Uterus (tissue), 2 donors: ENCODE measurements at regions not wholly inside any gene's neighbourhood (a gene's known extent, or its start where the extent isn't known, plus 50 kb on each side); places are given as distances from the start of the nearest gene placed in this dataset.

Source experiments
- POLR2A ChIP-seq, 2 donors: fragments of 450-650 bp; IDR thresholded peaks; one replicate each; pipeline ENCODE4 v1.6.1; 2016; ENCODE audit warnings: antibody characterized with exemption in 2 of 2, mild to moderate bottlenecking in 1 of 2, moderate library complexity in 1 of 2
- TF ChIP-seq, protein P1 (sequence below), 4 experiments: fragments of 200-600 bp in 2 of 4; fragments of 450-650 bp in 2 of 4; sonication (generic) in 2 of 4; IDR thresholded peaks; one replicate each; pipeline ENCODE4 v1.5.1; 2016 to 2019; ENCODE audit warnings: antibody characterized with exemption in 4 of 4, mild to moderate bottlenecking in 2 of 4, moderate library complexity in 1 of 4

DNA sequence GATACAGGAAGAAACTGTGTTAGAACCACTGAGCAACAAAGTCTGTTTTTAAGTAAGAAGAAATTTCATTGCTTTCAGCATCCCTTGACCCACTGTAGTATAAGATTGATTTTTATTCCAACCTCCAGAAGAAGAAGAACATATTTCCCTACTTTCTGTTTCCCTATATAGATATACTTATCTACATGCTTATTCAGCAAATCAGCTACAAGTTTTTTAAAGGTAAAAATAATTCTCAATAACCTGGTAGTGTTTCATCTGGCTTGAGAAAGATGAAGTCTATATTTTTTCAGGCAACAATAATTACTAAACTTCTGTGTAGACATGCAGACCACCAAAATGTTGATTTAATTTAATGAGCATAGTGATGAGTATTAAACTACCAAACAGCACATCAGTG lies 201.0 kb downstream of the OSTF1 start:
- TF ChIP-seq, protein P1, sequence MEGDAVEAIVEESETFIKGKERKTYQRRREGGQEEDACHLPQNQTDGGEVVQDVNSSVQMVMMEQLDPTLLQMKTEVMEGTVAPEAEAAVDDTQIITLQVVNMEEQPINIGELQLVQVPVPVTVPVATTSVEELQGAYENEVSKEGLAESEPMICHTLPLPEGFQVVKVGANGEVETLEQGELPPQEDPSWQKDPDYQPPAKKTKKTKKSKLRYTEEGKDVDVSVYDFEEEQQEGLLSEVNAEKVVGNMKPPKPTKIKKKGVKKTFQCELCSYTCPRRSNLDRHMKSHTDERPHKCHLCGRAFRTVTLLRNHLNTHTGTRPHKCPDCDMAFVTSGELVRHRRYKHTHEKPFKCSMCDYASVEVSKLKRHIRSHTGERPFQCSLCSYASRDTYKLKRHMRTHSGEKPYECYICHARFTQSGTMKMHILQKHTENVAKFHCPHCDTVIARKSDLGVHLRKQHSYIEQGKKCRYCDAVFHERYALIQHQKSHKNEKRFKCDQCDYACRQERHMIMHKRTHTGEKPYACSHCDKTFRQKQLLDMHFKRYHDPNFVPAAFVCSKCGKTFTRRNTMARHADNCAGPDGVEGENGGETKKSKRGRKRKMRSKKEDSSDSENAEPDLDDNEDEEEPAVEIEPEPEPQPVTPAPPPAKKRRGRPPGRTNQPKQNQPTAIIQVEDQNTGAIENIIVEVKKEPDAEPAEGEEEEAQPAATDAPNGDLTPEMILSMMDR (IDR thresholded peaks at IDR 0.05) = no peak
- no peak for TF ChIP-seq POLR2A (IDR thresholded peaks at IDR 0.05)
